ENCODE measurements at regions not wholly inside any gene's neighbourhood (a gene's known extent, or its start where the extent isn't known, plus 50 kb on each side); places are given as distances from the start of the nearest gene placed in this dataset.
"Not testable (repeated sequence)": the region's sequence is repeated elsewhere in the genome, so short reads cannot be mapped to it uniquely, and the experiment has no call there.

GRCh38 chr13:48808683-48809082 is 155.0 kb downstream of the CYSLTR2 start:
- no peak for DNase-seq (ENCODE audit: low spot score)

- no peak for DNase-seq (ENCODE audit: low spot score)
Observed at GRCh38 chr13:48810013-48810412, 156.3 kb downstream of the CYSLTR2 start.

GRCh38 chr13:48813518-48813917 is 159.8 kb downstream of the CYSLTR2 start:
- DNase-seq (ENCODE audit: low spot score), result no peak

- DNase-seq (ENCODE audit: low spot score), result no peak
Observed at GRCh38 chr13:48816700-48817099, 159.0 kb upstream of the FNDC3A start.

GRCh38 chr13:48817166-48817802 is 158.4 kb upstream of the FNDC3A start:
- no peak for DNase-seq (ENCODE audit: low spot score)

GRCh38 chr13:48818495-48819356 is 157.0 kb upstream of the FNDC3A start:
- DNase-seq (ENCODE audit: low spot score), result no peak

GRCh38 chr13:48819376-48819775 is 156.3 kb upstream of the FNDC3A start:
- no peak for DNase-seq (ENCODE audit: low spot score)

GRCh38 chr13:48819899-48820298 is 155.8 kb upstream of the FNDC3A start:
- DNase-seq (ENCODE audit: low spot score), result no peak

- not testable (repeated sequence) for DNase-seq (ENCODE audit: low spot score)
Observed at GRCh38 chr13:48823526-48823925, 152.2 kb upstream of the FNDC3A start.

- no peak for DNase-seq (ENCODE audit: low spot score)
Observed at GRCh38 chr13:48826039-48826438, 149.7 kb upstream of the FNDC3A start.

- DNase-seq (ENCODE audit: low spot score), result not testable (repeated sequence)
Observed at GRCh38 chr13:48826922-48827454, 148.7 kb upstream of the FNDC3A start.

GRCh38 chr13:48827709-48828108 is 148.0 kb upstream of the FNDC3A start:
- no peak for DNase-seq (ENCODE audit: low spot score)

- no peak for DNase-seq (ENCODE audit: low spot score)
Observed at GRCh38 chr13:48828962-48829411, 146.7 kb upstream of the FNDC3A start.

GRCh38 chr13:48829536-48829935 is 146.2 kb upstream of the FNDC3A start:
- no peak for DNase-seq (ENCODE audit: low spot score)

- DNase-seq (ENCODE audit: low spot score), result no peak
Observed at GRCh38 chr13:48831248-48831647, 144.5 kb upstream of the FNDC3A start.

- DNase-seq (ENCODE audit: low spot score), result no peak
Observed at GRCh38 chr13:48833412-48833811, 142.3 kb upstream of the FNDC3A start.

GRCh38 chr13:48835326-48835725 is 140.4 kb upstream of the FNDC3A start:
- DNase-seq (ENCODE audit: low spot score), result not testable (repeated sequence)

- no peak for DNase-seq (ENCODE audit: low spot score)
Observed at GRCh38 chr13:48838193-48838973, 137.3 kb upstream of the FNDC3A start.

- no peak for DNase-seq (ENCODE audit: low spot score)
Observed at GRCh38 chr13:48839171-48839570, 136.5 kb upstream of the FNDC3A start.

- DNase-seq (ENCODE audit: low spot score), result no peak
Observed at GRCh38 chr13:48840366-48840765, 135.3 kb upstream of the FNDC3A start.

- no peak for DNase-seq (ENCODE audit: low spot score)
Observed at GRCh38 chr13:48842316-48842715, 133.4 kb upstream of the FNDC3A start.

- DNase-seq (ENCODE audit: low spot score), result no peak
Observed at GRCh38 chr13:48843630-48844380, 131.9 kb upstream of the FNDC3A start.
